Activated T-cell treated with anti-CD3 and anti-CD28 coated beads for 24 hours (primary cell): ENCODE measurements at regions not wholly inside any gene's neighbourhood (a gene's known extent, or its start where the extent isn't known, plus 50 kb on each side); places are given as distances from the start of the nearest gene placed in this dataset.

Experiments
- DNase-seq: peaks from one replicate; pipeline ENCODE4 v3.0.0-alpha.2; 2020; ENCODE audit warnings: low read depth

GRCh38 chr1:34330061-34330460 lies 153.4 kb downstream of the C1orf94 start:
- no peak for DNase-seq

GRCh38 chr1:34331020-34331926 lies 154.6 kb downstream of the C1orf94 start:
- no peak for DNase-seq

GRCh38 chr1:34332996-34333395 lies 156.3 kb downstream of the C1orf94 start:
- DNase-seq, result no peak

GRCh38 chr1:34338871-34339270 lies 162.2 kb downstream of the C1orf94 start:
- DNase-seq, result no peak

GRCh38 chr1:34341896-34342295 lies 165.2 kb downstream of the C1orf94 start:
- no peak for DNase-seq

GRCh38 chr1:34342334-34342733 lies 165.6 kb downstream of the C1orf94 start:
- DNase-seq, result no peak

GRCh38 chr1:34346128-34346527 lies 169.4 kb downstream of the C1orf94 start:
- DNase-seq, result no peak

GRCh38 chr1:34353409-34353808 lies 176.7 kb downstream of the C1orf94 start:
- no peak for DNase-seq

GRCh38 chr1:34354367-34354766 lies 177.7 kb downstream of the C1orf94 start:
- DNase-seq, result no peak

- no peak for DNase-seq
Observed at GRCh38 chr1:34356853-34357252, 180.1 kb downstream of the C1orf94 start.

- no peak for DNase-seq
Observed at GRCh38 chr1:34358636-34359035, 181.9 kb downstream of the C1orf94 start.

GRCh38 chr1:34359411-34359810 lies 182.7 kb downstream of the C1orf94 start:
- DNase-seq, result no peak

GRCh38 chr1:34360574-34360973 lies 183.9 kb downstream of the C1orf94 start:
- DNase-seq, result no peak

- DNase-seq, result no peak
Observed at GRCh38 chr1:34361121-34361520, 184.4 kb downstream of the C1orf94 start.

- no peak for DNase-seq
Observed at GRCh38 chr1:34361781-34362357, 185.2 kb downstream of the C1orf94 start.

GRCh38 chr1:34362949-34363348 lies 186.2 kb downstream of the C1orf94 start:
- no peak for DNase-seq

GRCh38 chr1:34363447-34363846 lies 186.7 kb downstream of the C1orf94 start:
- DNase-seq, result no peak

- no peak for DNase-seq
Observed at GRCh38 chr1:34363915-34364314, 187.2 kb downstream of the C1orf94 start.

- DNase-seq, result no peak
Observed at GRCh38 chr1:34364376-34364775, 187.7 kb downstream of the C1orf94 start.

- no peak for DNase-seq
Observed at GRCh38 chr1:34365295-34365694, 188.6 kb downstream of the C1orf94 start.

GRCh38 chr1:34366875-34367624 lies 190.3 kb downstream of the C1orf94 start:
- no peak for DNase-seq

- no peak for DNase-seq
Observed at GRCh38 chr1:34367954-34368353, 191.2 kb downstream of the C1orf94 start.
